Thyroid gland (tissue), 4 donors: ENCODE measurements at regions not wholly inside any gene's neighbourhood (a gene's known extent, or its start where the extent isn't known, plus 50 kb on each side); places are given as distances from the start of the nearest gene placed in this dataset.

ENCODE experiments used
- POLR2A ChIP-seq, 2 donors: fragments of 450-650 bp; IDR thresholded peaks; one replicate each; pipeline ENCODE4 v1.6.1; 2017; ENCODE audit warnings: antibody characterized with exemption in 2 of 2, mild to moderate bottlenecking in 2 of 2, moderate library complexity in 1 of 2
- TF ChIP-seq, protein P1 (sequence below), 6 experiments: fragments of 200-600 bp in 3 of 6; fragments of 450-650 bp in 3 of 6; sonication (generic) in 3 of 6; IDR thresholded peaks; one replicate each; pipeline ENCODE4 v1.5.1; 2016 to 2019; ENCODE audit warnings: antibody characterized with exemption in 6 of 6, mild to moderate bottlenecking in 2 of 6, inconsistent platforms in 1 of 6, moderate library complexity in 1 of 6

- TF ChIP-seq, protein P1, sequence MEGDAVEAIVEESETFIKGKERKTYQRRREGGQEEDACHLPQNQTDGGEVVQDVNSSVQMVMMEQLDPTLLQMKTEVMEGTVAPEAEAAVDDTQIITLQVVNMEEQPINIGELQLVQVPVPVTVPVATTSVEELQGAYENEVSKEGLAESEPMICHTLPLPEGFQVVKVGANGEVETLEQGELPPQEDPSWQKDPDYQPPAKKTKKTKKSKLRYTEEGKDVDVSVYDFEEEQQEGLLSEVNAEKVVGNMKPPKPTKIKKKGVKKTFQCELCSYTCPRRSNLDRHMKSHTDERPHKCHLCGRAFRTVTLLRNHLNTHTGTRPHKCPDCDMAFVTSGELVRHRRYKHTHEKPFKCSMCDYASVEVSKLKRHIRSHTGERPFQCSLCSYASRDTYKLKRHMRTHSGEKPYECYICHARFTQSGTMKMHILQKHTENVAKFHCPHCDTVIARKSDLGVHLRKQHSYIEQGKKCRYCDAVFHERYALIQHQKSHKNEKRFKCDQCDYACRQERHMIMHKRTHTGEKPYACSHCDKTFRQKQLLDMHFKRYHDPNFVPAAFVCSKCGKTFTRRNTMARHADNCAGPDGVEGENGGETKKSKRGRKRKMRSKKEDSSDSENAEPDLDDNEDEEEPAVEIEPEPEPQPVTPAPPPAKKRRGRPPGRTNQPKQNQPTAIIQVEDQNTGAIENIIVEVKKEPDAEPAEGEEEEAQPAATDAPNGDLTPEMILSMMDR (IDR thresholded peaks at IDR 0.05), result no peak
- TF ChIP-seq POLR2A (IDR thresholded peaks at IDR 0.05), result no peak
These were observed 382.8 kb upstream of the CFAP20DC start for GRCh38 chr3:59432665-59433064.
